Renal pelvis (tissue), 1 donor: ENCODE measurements at regions not wholly inside any gene's neighbourhood (a gene's known extent, or its start where the extent isn't known, plus 50 kb on each side); places are given as distances from the start of the nearest gene placed in this dataset.
"Not testable (repeated sequence)": the region's sequence is repeated elsewhere in the genome, so short reads cannot be mapped to it uniquely, and the experiment has no call there.

Experiments
- DNase-seq: peaks from one replicate; pipeline ENCODE4 v3.0.0-alpha.2; 2013

DNA sequence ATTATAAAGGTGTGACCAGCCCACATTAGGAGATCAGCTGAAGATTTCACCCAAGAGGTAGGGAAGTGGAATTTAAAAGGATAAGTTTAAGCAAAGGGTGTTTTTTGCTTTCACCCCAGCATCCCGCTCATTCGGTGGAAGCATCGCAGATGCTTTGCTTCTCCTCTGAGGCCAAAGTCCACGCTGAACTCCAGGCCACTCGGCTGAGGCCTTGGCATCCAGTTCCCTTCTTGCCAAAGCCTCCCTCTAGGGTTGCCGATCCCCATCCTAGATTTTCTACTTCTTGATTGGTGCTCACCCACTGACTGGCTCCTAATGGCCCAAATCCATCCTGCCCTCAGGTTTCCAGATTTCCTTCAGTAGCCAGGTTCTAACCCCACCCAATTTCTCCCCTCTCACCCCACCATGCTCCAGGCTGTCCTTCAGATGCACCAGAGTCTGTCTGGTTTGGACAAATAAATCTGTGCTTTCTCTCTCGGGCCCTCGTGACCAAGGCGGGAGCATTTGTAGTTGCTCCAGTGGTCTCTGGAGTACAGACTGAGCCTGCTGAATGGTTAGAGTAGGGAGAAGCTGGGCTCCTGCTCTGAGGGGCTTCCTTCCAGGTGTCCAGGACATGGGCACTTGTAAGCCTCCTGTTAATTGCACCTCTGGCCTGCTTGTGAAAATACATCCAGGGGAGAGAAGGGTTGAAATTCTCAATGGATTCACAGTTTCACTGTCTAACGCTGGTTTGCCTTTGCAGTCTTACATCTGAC lies 193.2 kb downstream of the C1orf94 start:
- no peak for DNase-seq

DNA sequence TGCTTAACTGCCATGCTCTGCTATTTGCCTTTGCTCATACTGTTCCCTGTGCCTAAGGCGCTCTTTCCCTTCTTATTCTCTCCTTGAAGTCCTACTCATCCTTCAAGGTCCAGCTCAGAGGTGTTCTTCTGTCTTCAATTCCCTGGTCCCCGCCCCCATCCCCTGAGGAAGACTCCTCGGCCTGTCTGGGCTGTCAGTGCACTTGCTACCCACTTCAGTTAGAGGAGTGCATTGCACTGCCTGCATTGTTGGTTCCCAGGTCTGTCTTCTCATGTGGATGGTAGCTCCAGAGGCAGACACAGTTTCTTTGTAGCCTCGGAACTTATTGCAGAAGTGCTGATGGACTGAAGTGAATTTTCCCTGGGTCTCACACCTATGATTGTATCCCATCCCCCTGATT lies 194.0 kb downstream of the C1orf94 start:
- DNase-seq, result no peak

DNA sequence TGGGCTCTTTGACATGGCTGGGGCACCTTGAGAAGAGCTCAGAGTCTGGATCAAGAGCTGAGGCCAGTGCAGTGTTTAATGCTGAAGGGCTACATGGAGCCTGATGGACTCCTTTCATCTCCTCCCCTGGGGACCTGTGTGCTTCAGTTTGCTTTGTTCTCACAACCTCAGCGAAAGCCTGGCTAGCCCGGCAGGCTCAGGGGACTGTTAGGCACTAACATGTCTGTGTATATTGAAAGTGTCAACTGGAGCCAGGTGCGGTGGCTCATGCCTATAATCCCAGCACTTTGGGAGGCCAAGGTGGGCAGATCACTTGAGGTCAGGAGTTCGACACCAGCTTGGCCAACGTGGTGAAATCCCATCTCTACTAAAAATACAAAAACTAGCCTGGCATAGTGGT lies 194.5 kb downstream of the C1orf94 start:
- not testable (repeated sequence) for DNase-seq

DNA sequence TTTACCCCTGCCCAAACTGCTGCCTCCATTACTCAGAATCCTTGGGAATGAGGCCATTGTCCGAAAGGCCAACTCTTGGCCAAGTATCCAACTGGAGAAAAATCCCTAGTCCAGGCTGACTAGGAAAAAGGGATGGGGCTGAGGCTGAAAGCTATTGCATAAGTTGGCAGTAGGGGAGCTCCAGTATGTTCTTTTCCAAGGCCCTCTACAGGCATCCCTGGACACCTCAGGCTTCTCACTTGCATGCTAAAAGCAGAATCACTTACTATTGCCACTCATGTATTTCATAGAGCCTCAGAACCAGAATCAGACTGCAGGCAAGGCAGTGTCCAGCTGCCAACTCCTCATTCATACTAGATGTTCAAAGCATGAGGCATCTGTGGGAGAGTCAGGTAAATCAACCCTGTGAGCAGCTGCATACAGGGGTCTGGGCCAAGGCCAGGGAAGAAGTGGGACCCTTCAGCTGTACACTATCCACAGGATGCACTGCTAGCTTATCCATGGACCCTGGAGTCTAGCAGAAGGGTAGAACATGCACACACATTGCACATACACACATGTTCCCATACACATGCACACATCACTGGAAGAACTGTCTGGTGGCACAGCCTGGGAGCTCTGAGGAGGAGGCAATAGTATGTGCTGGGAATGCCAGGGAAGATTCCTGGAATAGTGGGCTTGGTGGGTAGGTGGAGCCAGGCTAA lies 195.3 kb downstream of the C1orf94 start:
- DNase-seq, result no peak

DNA sequence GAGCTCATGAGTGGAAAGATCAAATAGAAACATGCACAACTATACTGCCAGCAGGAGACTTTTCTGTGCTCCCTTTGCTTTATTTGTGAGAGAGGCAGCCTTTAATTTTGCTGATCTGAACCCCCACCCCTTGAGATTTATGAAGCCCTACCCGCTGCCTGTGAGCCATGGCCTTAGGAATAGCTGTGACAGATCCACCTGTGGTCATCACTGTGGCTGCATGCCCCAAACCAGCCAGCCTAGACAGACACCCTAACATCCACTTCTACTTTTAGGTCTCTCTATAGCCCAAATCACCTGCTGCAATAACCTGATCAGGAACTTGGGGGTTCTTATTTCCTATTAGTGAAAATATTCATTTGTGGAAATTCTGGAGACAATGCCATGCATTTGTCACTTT lies 196.2 kb downstream of the C1orf94 start:
- no peak for DNase-seq

DNA sequence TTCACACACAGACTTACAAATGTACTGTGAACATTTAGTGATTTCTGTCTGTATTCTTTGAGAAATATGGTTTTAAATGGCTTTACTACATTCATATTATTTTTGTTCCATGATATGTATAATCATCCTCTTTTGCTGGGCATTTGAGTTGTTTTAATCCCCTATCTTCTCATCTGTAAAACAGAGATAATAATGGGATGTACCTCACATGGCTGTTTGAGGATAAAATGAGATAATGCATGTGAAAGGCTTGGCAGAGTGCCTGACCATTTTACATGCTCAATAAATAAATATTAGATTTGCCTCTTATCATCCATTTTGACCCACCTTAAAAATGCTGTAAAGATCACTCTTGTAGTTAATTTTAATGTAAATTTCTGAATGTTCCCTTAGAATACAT lies 197.2 kb downstream of the C1orf94 start:
- DNase-seq, result no peak

DNA sequence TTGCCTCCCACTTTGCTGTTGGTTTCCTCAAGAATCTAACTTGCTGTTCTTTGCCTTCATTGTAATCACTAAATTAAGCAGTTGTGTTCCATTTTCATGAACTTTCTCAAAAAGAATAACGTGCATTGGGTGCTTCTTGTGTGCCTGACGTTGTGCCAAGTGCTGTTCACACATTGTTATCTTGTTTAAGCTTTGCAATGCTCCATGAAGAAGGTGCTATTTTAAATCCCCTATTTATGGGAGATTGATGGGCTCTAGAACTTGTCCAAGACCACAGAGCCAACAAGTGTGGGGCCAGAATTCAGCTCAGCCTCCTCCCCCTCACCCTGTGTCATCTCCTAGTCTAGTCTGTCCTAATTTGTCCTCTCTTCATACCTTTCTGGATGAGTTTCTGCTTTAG lies 199.8 kb downstream of the C1orf94 start:
- DNase-seq, result no peak

DNA sequence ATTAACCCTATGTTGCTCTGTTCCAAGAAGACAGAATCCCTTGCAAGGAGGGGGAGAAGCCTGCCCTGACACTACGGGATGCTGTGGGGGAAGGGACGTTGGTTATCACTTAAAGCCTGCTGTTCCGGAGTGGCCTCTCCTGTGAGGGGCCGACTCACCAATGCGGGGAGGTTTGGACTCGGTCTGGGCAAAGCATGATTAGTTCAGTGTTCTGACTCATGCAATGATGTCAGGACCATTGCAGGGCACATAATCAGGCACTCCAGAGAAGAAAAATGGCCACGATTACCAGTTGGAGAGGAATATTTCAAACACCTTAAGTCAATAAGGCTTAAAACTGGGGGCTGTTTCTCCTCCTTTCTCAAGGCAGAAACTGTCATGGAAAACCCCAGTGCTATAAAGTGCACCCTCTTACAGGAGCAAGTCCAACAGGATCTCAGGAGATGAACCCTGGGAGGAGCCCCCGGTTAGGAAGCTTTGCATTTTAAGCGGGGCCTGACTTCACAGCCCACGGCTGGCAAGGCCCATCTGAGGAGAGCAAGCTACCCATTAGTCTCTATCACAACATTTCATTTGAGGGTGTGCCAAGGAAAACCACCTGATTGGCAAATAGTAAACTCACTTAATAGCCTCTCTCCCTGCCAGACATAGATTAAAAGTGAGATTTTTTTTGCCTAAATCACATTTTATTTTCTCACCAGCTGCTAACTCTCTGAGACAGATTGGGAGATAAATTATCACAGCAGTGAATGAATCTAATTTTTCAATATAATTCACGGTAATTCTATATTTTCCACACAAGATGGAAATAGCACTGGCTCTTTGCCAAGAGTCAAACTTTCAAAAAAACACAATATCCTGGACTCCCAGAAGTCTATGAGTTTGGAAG lies 202.5 kb downstream of the C1orf94 start:
- no peak for DNase-seq

DNA sequence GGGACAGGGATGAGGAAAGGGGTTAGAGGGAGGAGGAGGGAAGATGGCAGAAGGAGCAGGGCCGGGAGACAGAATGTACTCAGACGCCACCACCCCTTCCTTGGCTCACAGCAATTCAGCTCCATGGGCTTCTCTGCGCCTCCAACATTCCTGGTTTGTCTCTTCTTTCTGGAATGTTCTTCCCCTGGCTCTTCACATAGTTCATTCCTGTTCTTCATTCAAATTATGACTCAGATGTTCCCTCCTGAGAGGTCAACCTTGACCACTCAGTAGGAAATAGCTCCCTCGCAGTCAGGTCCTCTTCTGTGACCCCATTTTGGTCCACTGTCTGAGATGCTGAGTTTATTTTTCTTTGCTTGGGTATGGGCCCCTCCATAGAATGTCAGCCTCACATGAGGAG lies 203.2 kb downstream of the C1orf94 start:
- DNase-seq, result no peak

DNA sequence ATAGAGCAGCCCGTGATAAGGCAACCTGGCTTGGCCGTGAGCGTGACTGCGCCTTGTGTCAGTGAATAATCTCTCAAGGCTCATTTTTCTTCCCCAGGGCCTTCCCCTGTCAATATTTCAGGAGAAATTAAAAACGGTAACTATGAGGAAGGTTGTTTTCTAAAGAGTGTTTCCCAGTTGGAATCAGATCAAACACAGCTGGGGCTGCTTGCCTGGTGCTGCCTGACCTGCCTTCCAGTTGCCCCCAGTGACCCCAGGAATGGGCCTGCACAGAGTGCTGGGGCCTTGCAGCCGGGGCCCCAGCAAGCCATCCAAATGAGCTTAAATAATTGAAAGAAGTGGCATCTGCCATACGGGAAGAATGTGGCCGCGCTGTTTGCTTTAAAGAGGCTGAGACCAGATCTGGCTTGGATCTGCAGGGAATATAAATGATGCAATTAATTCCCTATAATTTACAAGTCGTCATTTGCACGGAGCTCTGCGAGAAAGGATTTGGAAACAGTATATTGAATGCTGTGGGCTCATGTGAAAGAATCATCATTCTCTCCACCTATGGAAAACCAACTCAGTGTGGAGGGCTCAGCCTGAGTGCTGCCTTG lies 203.9 kb downstream of the C1orf94 start:
- DNase-seq, result no peak

DNA sequence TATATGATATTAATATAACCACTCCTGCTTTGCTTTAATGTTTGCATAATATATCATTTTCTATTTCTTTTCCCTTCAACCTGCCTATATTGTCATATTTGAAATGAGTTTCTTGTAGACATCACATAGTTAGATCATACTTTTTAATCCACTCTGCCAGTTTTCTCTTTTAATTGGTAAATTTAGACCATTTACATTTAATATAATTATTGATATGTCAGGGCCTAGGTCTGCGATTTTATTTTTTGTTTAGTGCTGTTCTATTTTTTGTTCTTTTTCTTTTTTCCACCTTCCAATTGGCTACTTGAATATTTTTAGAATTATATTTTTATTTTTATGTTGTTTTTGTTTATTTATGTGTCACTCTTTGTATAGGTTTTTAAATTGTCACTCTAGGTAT lies 213.3 kb downstream of the C1orf94 start:
- DNase-seq, result no peak

DNA sequence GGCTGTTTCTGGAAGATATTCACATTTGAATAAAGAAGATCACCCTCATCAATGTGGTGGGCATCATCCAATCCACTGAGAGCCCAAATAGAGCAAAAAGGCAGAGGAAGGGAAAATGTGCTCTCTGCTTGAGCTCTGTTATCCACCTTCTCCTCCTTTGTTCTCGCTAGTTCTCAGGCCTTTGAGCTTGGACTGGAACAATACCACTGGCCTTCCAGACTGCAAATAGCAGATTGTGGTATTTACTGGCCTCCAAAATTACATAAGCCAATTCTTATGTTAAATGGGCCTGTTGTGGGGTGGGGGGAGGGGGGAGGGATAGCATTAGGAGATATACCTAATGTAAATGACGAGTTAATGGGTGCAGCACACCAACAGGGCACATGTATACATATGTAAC lies 219.3 kb downstream of the C1orf94 start:
- DNase-seq, result no peak

DNA sequence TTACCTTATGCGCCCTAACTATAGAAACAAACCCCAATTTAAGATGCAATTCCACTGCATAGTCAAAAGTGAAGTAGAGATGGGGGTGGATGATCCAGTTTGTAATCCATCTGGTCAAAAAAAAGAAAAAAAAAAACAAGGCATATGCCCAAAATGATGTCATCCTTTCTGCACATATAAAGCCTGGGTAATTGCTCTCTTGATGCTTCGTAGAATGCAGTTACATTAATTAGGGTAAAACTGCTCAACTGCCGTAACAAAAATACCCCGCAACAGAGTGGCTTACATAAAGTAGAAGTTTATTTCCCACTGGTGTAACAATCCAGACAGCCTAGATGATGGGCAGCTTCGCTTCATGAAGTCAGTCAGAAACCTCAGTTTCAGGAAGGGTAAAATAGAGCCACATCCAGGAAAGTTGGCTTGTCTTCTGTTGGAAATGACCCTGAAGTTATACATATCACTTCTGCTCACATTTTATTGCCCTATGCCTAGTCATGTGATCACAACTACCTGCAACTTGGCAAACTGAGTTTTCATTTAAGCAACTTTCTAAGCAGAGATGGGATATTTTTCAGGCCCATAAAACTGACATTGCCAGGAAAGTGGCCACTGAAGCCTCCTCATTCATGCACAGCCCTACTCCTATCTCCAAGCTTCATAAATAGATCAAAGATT lies 221.7 kb downstream of the C1orf94 start:
- no peak for DNase-seq

DNA sequence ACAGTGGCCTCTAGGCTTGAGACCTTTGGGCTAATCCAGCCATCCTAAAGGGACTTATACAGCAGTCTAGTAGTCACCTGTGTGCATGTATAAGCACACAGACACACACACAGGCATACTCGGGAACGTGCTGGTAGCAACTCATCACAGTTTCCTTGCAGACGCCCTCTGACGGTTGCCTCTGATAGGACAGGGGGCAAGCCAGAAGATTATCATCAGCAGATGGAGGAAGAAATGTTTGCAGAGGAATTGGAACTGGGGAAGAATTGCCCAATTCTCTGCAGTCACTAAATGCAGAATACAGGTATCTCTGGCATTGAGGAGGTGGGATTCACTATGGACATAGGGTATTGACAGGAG lies 222.2 kb downstream of the C1orf94 start:
- DNase-seq, result no peak

DNA sequence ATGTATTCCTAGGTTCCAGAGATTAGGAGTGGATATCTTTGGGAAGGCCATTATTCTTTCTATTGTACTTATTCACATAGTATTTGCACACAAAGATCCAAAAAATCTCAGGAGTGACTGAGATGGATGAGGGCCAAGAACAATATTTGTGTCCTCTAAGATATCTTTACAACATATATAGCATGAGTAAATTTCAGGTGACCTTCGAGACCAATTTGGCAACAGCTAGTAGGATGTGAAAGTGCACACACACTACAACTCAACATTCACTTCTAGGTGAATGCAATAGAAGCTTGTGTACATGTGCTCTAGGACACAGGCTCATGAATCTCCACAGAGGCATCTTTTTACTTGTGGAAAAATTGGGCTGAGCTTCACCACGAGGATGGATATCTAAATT lies 224.0 kb downstream of the C1orf94 start:
- no peak for DNase-seq

DNA sequence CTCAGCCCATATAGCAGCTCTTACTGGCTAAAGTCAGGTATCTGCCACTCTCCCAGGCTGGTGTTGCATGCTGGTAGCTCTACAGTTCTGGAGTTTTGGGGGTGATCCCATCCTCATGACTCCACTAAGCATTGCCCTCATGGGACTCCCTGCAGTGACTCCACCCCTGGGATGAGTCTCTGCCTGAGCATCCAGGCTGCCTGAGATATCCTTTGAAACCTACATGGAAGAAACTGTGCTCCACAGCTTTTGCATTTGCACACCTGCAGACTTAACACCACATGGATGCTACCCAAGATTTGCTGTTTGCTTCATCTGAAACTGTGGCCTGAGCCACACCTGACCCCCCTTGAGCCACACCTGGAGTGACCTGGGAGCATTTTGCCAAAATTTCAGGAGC lies 226.4 kb downstream of the C1orf94 start:
- DNase-seq, result no peak

DNA sequence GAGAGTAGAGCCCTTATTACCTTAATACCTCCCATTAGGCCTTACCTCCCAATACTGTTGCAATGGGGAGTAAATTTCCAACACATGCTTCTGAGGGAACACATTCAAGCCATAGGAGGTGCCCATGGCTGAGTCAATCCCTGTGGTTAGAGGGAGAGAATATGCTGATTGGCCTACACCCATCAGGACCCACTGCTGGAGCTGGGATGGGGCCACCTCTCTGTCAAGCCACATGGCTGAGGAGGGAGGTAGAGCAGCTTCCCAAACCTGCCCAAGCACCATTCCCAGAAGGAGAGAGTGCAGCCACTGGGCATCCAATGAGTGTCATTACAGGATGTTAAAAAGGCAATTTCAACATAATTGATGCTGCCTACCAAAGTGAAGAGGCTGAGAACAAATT lies 228.1 kb downstream of the C1orf94 start:
- DNase-seq, result no peak

DNA sequence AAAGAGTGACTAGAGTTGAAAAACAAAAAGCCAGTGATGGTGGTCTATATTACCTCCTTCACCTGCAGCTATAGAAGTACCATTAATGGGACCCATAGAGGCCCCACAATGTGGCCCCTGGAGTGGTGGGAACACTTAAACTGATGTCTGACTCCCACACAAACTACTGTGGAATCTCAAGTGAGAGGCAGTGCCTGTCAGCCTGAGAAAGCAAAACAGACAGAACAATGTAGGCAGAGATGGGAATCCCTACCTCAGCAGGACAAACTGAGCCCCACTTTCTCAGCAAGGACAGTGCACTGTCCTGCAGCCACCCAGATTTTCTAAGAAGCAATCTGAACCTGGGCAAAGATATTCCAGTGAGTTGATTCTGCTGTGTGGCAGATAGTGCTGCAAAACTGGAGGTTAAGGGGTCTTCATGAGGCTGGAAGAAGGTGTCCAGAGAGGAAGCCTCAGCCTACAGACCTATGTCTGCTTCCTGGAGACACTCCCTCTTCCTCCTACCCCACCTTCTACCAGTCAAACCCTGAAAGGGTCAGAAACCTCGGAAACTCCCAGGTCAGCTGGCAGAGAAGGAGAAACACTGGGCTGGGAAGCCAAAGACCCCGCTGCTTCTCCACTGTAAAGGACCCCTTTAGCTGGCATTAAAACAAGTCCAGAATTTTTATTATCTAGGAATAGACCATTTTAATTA lies 228.7 kb downstream of the C1orf94 start:
- DNase-seq, result no peak

DNA sequence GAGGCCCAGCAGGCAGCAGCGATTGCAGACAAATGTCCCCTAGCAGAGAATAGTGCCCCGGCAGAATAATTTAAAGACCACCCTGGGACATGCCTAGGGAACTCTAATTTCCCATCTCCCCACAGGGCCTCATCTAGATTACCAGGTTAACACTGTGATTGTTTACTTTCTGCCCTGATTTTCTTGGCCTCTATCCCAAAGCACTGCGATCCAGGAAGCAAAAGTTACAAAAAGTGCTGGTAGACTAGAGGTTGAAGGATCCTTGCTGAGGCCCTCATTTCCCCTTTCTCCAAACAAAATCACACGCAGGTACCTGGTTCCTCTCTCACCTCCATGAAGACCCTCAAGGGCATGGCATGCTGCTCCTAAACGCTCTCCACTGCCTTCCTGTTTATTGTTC lies 229.7 kb downstream of the C1orf94 start:
- peak; percentile 22 for DNase-seq

DNA sequence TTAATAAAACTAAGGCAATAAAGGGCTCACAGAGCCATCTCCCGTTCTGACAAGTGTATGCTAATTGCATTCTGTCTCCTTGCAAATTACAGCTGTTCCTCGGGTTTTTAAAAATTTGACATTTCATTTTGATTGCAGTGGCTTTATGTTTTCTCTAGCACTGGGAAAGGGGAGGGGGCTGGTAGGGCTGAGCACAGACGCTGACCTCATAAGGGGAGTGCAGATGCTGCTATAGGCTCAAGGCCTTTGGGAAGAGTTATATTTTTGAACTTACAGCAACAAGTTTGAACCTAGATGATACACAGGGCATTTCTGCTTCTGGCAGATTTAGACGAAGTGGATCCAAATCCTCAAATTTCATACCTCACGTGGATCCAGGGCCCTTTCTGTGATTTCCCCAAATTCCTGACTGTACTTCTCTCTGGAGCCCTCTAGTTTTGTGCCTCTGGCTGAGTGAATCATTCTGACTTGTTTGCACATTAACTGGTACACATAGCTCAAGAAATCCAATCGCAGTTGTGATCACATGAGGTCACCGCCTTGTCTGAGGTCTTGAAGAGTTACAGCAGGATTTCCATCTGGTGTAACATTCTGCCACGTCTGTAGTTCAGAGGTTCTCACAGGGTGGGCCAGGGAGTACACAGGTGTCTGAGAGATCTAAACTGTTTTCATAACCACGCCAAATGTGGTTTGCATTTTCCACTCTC lies 230.3 kb downstream of the C1orf94 start:
- DNase-seq, result peak; percentile 65

DNA sequence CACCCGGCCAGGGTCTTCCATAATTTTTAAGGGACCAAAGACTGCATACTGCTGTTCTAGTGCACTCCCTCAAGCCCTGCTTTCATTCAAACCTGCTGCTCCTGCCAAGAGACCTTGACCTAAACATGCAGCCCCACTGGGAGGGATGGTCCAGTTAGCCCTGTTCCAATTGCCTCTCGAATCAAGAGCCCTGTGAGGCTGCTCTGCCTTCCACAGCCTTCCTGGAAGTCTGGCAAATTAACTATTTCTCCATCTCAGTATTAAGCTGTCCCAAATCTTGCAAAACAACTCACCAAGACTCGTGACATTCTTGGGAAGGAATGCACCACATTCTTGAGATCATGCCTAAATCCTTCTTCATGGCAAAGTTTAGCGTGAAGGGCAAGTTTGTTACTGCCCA lies 231.3 kb downstream of the C1orf94 start:
- no peak for DNase-seq
